GM21737 (cell line): ENCODE measurements at regions not wholly inside any gene's neighbourhood (a gene's known extent, or its start where the extent isn't known, plus 50 kb on each side); places are given as distances from the start of the nearest gene placed in this dataset.

Experiments used
- ATAC-seq: cut with Tn5 transposase; IDR thresholded peaks from one replicate; pipeline ENCODE4 v1.9.1; 2021; ENCODE audit warnings: mild to moderate bottlenecking, moderate library complexity; ENCODE audit not compliant: unreplicated experiment

GRCh38 chr14:42470427-42470719 lies 863.7 kb downstream of the LRFN5 start:
- ATAC-seq, result no peak

- no peak for ATAC-seq
Observed at GRCh38 chr14:42469637-42470426, 863.2 kb downstream of the LRFN5 start.

GRCh38 chr14:42460673-42461072 lies 854.0 kb downstream of the LRFN5 start:
- no peak for ATAC-seq

GRCh38 chr14:42459171-42459685 lies 852.6 kb downstream of the LRFN5 start:
- ATAC-seq, result no peak

- ATAC-seq, result no peak
Observed at GRCh38 chr14:42441615-42442014, 834.9 kb downstream of the LRFN5 start.

- ATAC-seq, result no peak
Observed at GRCh38 chr14:42437809-42438208, 831.1 kb downstream of the LRFN5 start.

GRCh38 chr14:42429401-42429800 lies 822.7 kb downstream of the LRFN5 start:
- no peak for ATAC-seq

- peak; percentile 90 for ATAC-seq
Observed at GRCh38 chr14:42428996-42429395, 822.3 kb downstream of the LRFN5 start.

- no peak for ATAC-seq
Observed at GRCh38 chr14:42424501-42424900, 817.8 kb downstream of the LRFN5 start.

- ATAC-seq, result no peak
Observed at GRCh38 chr14:42421377-42422078, 814.9 kb downstream of the LRFN5 start.

GRCh38 chr14:42420071-42420470 lies 813.4 kb downstream of the LRFN5 start:
- no peak for ATAC-seq

- ATAC-seq, result no peak
Observed at GRCh38 chr14:42407153-42407552, 800.5 kb downstream of the LRFN5 start.

GRCh38 chr14:42391146-42391834 lies 784.6 kb downstream of the LRFN5 start:
- no peak for ATAC-seq

GRCh38 chr14:42378880-42379279 lies 772.2 kb downstream of the LRFN5 start:
- no peak for ATAC-seq

- ATAC-seq, result no peak
Observed at GRCh38 chr14:42378274-42378673, 771.6 kb downstream of the LRFN5 start.

- no peak for ATAC-seq
Observed at GRCh38 chr14:42374332-42374731, 767.7 kb downstream of the LRFN5 start.

GRCh38 chr14:42370056-42370455 lies 763.4 kb downstream of the LRFN5 start:
- ATAC-seq, result no peak

GRCh38 chr14:42368234-42368633 lies 761.6 kb downstream of the LRFN5 start:
- no peak for ATAC-seq

GRCh38 chr14:42353315-42353714 lies 746.6 kb downstream of the LRFN5 start:
- no peak for ATAC-seq

- ATAC-seq, result no peak
Observed at GRCh38 chr14:42335918-42336317, 729.2 kb downstream of the LRFN5 start.

- ATAC-seq, result no peak
Observed at GRCh38 chr14:42334931-42335330, 728.3 kb downstream of the LRFN5 start.

GRCh38 chr14:42323426-42323825 lies 716.8 kb downstream of the LRFN5 start:
- no peak for ATAC-seq
